ENCODE measurements at regions not wholly inside any gene's neighbourhood (a gene's known extent, or its start where the extent isn't known, plus 50 kb on each side); places are given as distances from the start of the nearest gene placed in this dataset.

GRCh38 chr12:61213646-61214045 lies 1046.6 kb upstream of the USP15 start:
- Histone ChIP-seq H3K36me3 (ENCODE audit: control insufficient read depth in 2 of 2, extremely low read depth in 1 of 2, insufficient read depth in 2 of 2, low read length in 2 of 2) (no peaks in the 10 kb centered on the region), H3K79me2 (ENCODE audit: control insufficient read depth, insufficient read depth, low read length) (no peaks in the 10 kb centered on the region), H3K9me3 (ENCODE audit: control insufficient read depth, low read depth, low read length) (no peaks in the 10 kb centered on the region), H3K9ac (ENCODE audit: control insufficient read depth, extremely low read depth, insufficient read depth, low read length) (no peak overlapping the region), H3K4me3 (ENCODE audit: control insufficient read depth in 2 of 3, extremely low read depth in 1 of 3, insufficient read depth in 2 of 3, low read depth in 1 of 3, low read length in 3 of 3) (no peak overlapping the region), H3K4me1 (ENCODE audit: control insufficient read depth, extremely low read depth, insufficient read depth, low read length) (no peaks in the 10 kb centered on the region), H3K27ac (ENCODE audit: control insufficient read depth, insufficient read depth, low read length) (no peak overlapping the region), H4K20me1 (ENCODE audit: control insufficient read depth, extremely low read depth, insufficient read depth, low read length) (no peaks in the 10 kb centered on the region), H3K27me3 (ENCODE audit: control insufficient read depth, extremely low read depth, insufficient read depth, low read length) (no peaks in the 10 kb centered on the region), H3K4me2 (ENCODE audit: control insufficient read depth, extremely low read depth, insufficient read depth, low read depth, low read length) (no peak overlapping the region), H2AFZ (ENCODE audit: control insufficient read depth, low read length) (no peak overlapping the region), H3K9me1 (ENCODE audit: control insufficient read depth, extremely low read depth, insufficient read depth, low read length) (no peaks in the 10 kb centered on the region)
- DNase-seq (ENCODE audit: low read depth, low spot score) = no peak
- dilution Hi-C loops (cut with MboI; ENCODE audit: extremely low pct_ligation_motif_present, low sequenced_read_pairs) = no loop called here
- FAIRE-seq = no peak
- TF ChIP-seq EZH2 (IDR thresholded peaks at IDR 0.05; ENCODE audit: low read length) (no peak), CTCF (optimal IDR thresholded peaks at IDR 0.05 in 1 of 3, IDR thresholded peaks at IDR 0.05 in 1 of 3, conservative IDR thresholded peaks at IDR 0.05 in 1 of 3; ENCODE audit: extremely low read depth in 1 of 3, insufficient read depth in 2 of 3, low read length in 3 of 3) (no peak)

GRCh38 chr12:61220337-61220736 lies 1039.9 kb upstream of the USP15 start:
- dilution Hi-C loops (cut with MboI; ENCODE audit: extremely low pct_ligation_motif_present, low sequenced_read_pairs) = no loop called here
- Histone ChIP-seq H3K36me3 (ENCODE audit: control insufficient read depth in 2 of 2, extremely low read depth in 1 of 2, insufficient read depth in 2 of 2, low read length in 2 of 2) (no peaks in the 10 kb centered on the region), H3K9ac (ENCODE audit: control insufficient read depth, extremely low read depth, insufficient read depth, low read length) (no peak overlapping the region), H3K27me3 (ENCODE audit: control insufficient read depth, extremely low read depth, insufficient read depth, low read length) (no peaks in the 10 kb centered on the region), H3K9me3 (ENCODE audit: control insufficient read depth, low read depth, low read length) (no peaks in the 10 kb centered on the region), H2AFZ (ENCODE audit: control insufficient read depth, low read length) (no peak overlapping the region), H3K79me2 (ENCODE audit: control insufficient read depth, insufficient read depth, low read length) (no peaks in the 10 kb centered on the region), H3K9me1 (ENCODE audit: control insufficient read depth, extremely low read depth, insufficient read depth, low read length) (no peaks in the 10 kb centered on the region), H3K27ac (ENCODE audit: control insufficient read depth, insufficient read depth, low read length) (no peak overlapping the region), H4K20me1 (ENCODE audit: control insufficient read depth, extremely low read depth, insufficient read depth, low read length) (no peaks in the 10 kb centered on the region), H3K4me2 (ENCODE audit: control insufficient read depth, extremely low read depth, insufficient read depth, low read depth, low read length) (no peak overlapping the region), H3K4me3 (ENCODE audit: control insufficient read depth in 2 of 3, extremely low read depth in 1 of 3, insufficient read depth in 2 of 3, low read depth in 1 of 3, low read length in 3 of 3) (no peak overlapping the region), H3K4me1 (ENCODE audit: control insufficient read depth, extremely low read depth, insufficient read depth, low read length) (no peaks in the 10 kb centered on the region)
- FAIRE-seq = no peak
- no peak for DNase-seq (ENCODE audit: low read depth, low spot score)
- TF ChIP-seq CTCF (optimal IDR thresholded peaks at IDR 0.05 in 1 of 3, IDR thresholded peaks at IDR 0.05 in 1 of 3, conservative IDR thresholded peaks at IDR 0.05 in 1 of 3; ENCODE audit: extremely low read depth in 1 of 3, insufficient read depth in 2 of 3, low read length in 3 of 3) = no peak
- no peak for TF ChIP-seq EZH2 (IDR thresholded peaks at IDR 0.05; ENCODE audit: low read length)
